ENCODE measurements at regions not wholly inside any gene's neighbourhood (a gene's known extent, or its start where the extent isn't known, plus 50 kb on each side); places are given as distances from the start of the nearest gene placed in this dataset.

GRCh38 chr9:8188723-8189407 is 389.3 kb upstream of the DMAC1 start:
- DNase-seq (ENCODE audit: low read depth): no peak

- no peak for DNase-seq (ENCODE audit: low read depth)
Measured at GRCh38 chr9:8186560-8186959, 387.0 kb upstream of the DMAC1 start.

GRCh38 chr9:8183618-8184017 is 384.0 kb upstream of the DMAC1 start:
- DNase-seq (ENCODE audit: low read depth): no peak

GRCh38 chr9:8179381-8180053 is 379.9 kb upstream of the DMAC1 start:
- no peak for DNase-seq (ENCODE audit: low read depth)

GRCh38 chr9:8172000-8172399 is 372.4 kb upstream of the DMAC1 start:
- DNase-seq (ENCODE audit: low read depth): no peak

GRCh38 chr9:8168916-8169438 is 369.4 kb upstream of the DMAC1 start:
- DNase-seq (ENCODE audit: low read depth): no peak

- no peak for DNase-seq (ENCODE audit: low read depth)
Measured at GRCh38 chr9:8160787-8161186, 361.2 kb upstream of the DMAC1 start.

GRCh38 chr9:8158574-8158973 is 359.0 kb upstream of the DMAC1 start:
- DNase-seq (ENCODE audit: low read depth): no peak

GRCh38 chr9:8157683-8158324 is 358.2 kb upstream of the DMAC1 start:
- no peak for DNase-seq (ENCODE audit: low read depth)

GRCh38 chr9:8156346-8156745 is 356.8 kb upstream of the DMAC1 start:
- DNase-seq (ENCODE audit: low read depth): no peak

- no peak for DNase-seq (ENCODE audit: low read depth)
Measured at GRCh38 chr9:8155706-8156105, 356.1 kb upstream of the DMAC1 start.

GRCh38 chr9:8143677-8144076 is 344.1 kb upstream of the DMAC1 start:
- DNase-seq (ENCODE audit: low read depth): no peak

GRCh38 chr9:8140557-8140956 is 341.0 kb upstream of the DMAC1 start:
- DNase-seq (ENCODE audit: low read depth): no peak

GRCh38 chr9:8139756-8140155 is 340.2 kb upstream of the DMAC1 start:
- DNase-seq (ENCODE audit: low read depth): no peak

- DNase-seq (ENCODE audit: low read depth): no peak
Measured at GRCh38 chr9:8136477-8136876, 336.9 kb upstream of the DMAC1 start.

- DNase-seq (ENCODE audit: low read depth): no peak
Measured at GRCh38 chr9:8134635-8135034, 335.1 kb upstream of the DMAC1 start.

GRCh38 chr9:8133606-8134005 is 334.0 kb upstream of the DMAC1 start:
- DNase-seq (ENCODE audit: low read depth): no peak

- no peak for DNase-seq (ENCODE audit: low read depth)
Measured at GRCh38 chr9:8115570-8115969, 316.0 kb upstream of the DMAC1 start.

- no peak for DNase-seq (ENCODE audit: low read depth)
Measured at GRCh38 chr9:8114826-8115225, 315.2 kb upstream of the DMAC1 start.

- no peak for DNase-seq (ENCODE audit: low read depth)
Measured at GRCh38 chr9:8106362-8106761, 306.8 kb upstream of the DMAC1 start.

- no peak for DNase-seq (ENCODE audit: low read depth)
Measured at GRCh38 chr9:8101607-8102006, 302.0 kb upstream of the DMAC1 start.

GRCh38 chr9:8096091-8096490 is 296.5 kb upstream of the DMAC1 start:
- DNase-seq (ENCODE audit: low read depth): no peak

GRCh38 chr9:8095672-8096086 is 296.1 kb upstream of the DMAC1 start:
- no peak for DNase-seq (ENCODE audit: low read depth)
